Epithelial cell of esophagus (primary cell): ENCODE measurements at regions not wholly inside any gene's neighbourhood (a gene's known extent, or its start where the extent isn't known, plus 50 kb on each side); places are given as distances from the start of the nearest gene placed in this dataset.
A peak's percentile ranks its signal among the peaks of the same experiment; 100 is the strongest.

Experiments used
- DNase-seq: peaks from one replicate; pipeline ENCODE4 v3.0.0; 2010; ENCODE audit warnings: low read depth
- H3K4me3 ChIP-seq: 2 replicates; pipeline ENCODE4 v1.5.1; 2011; ENCODE audit warnings: mild to moderate bottlenecking, low read length, control low read depth
- CTCF ChIP-seq: IDR thresholded peaks from 2 replicates; pipeline ENCODE4 v1.5.1; 2011; ENCODE audit warnings: low read depth, mild to moderate bottlenecking, low read length, control low read depth, inconsistent platforms; ENCODE audit not compliant: insufficient read depth; ENCODE audit errors: missing control alignments

GRCh38 chr6:93713974-93714373 lies 294.6 kb upstream of the EPHA7 start:
- no peak overlapping the region for H3K4me3 ChIP-seq
- TF ChIP-seq CTCF: no peak
- no peak for DNase-seq

- no peak overlapping the region for H3K4me3 ChIP-seq
- no peak for TF ChIP-seq CTCF
- DNase-seq: no peak
These were observed 284.1 kb upstream of the EPHA7 start for GRCh38 chr6:93703431-93703830.

- no peak for DNase-seq
- no peak for TF ChIP-seq CTCF
- H3K4me3 ChIP-seq: no peak overlapping the region
These were observed 282.2 kb upstream of the EPHA7 start for GRCh38 chr6:93701526-93701925.

- DNase-seq: no peak
- TF ChIP-seq CTCF: no peak
- no peak overlapping the region for H3K4me3 ChIP-seq
These were observed 266.1 kb upstream of the EPHA7 start for GRCh38 chr6:93685494-93685893.

GRCh38 chr6:93684339-93684738 lies 265.0 kb upstream of the EPHA7 start:
- H3K4me3 ChIP-seq: no peak overlapping the region
- peak; percentile 11 for DNase-seq
- no peak for TF ChIP-seq CTCF

GRCh38 chr6:93679836-93680235 lies 260.5 kb upstream of the EPHA7 start:
- H3K4me3 ChIP-seq: no peak overlapping the region
- no peak for TF ChIP-seq CTCF
- no peak for DNase-seq

- no peak overlapping the region for H3K4me3 ChIP-seq
- no peak for DNase-seq
- TF ChIP-seq CTCF: no peak
These were observed 259.6 kb upstream of the EPHA7 start for GRCh38 chr6:93678841-93679454.
